AG04450 (cell line): ENCODE measurements at regions not wholly inside any gene's neighbourhood (a gene's known extent, or its start where the extent isn't known, plus 50 kb on each side); places are given as distances from the start of the nearest gene placed in this dataset.

ENCODE experiments used
- CTCF ChIA-PET: fragments of 300-600, 350-600 bp; formaldehyde crosslinking; extraction: SDS; loops from one replicate; lab custom pipeline; 2022; ENCODE audit warnings: antibody characterized with exemption, inconsistent platforms; lab: Charles Lee
- POLR2A ChIA-PET: fragments of 350-600 bp; formaldehyde crosslinking; extraction: SDS; loops from one replicate; lab custom pipeline; 2021; ENCODE audit warnings: antibody characterized with exemption, inconsistent platforms; lab: Yijun Ruan, JAX
- DNase-seq: peaks from one replicate; pipeline ENCODE4 v3.0.0-alpha.2; 2011; ENCODE audit warnings: low read depth, low spot score
- H3K27ac ChIP-seq: one replicate; pipeline ENCODE4 v1.5.1; 2012; ENCODE audit warnings: low read depth, low read length, control low read depth
- H3K27me3 ChIP-seq: one replicate; pipeline ENCODE4 v1.6.0; 2012; ENCODE audit warnings: low read length; ENCODE audit not compliant: control insufficient read depth, insufficient read depth
- H3K4me3 ChIP-seq: 2 replicates; pipeline ENCODE4 v1.5.1; 2011; ENCODE audit warnings: mild to moderate bottlenecking, low read depth, low read length, control low read depth
- H3K9me3 ChIP-seq: 2 replicates; pipeline ENCODE4 v1.5.1; 2012; ENCODE audit warnings: low read length; ENCODE audit not compliant: control insufficient read depth, insufficient read depth
- CTCF ChIP-seq: IDR thresholded peaks from 2 replicates; pipeline ENCODE4 v1.5.1; 2011; ENCODE audit warnings: low read depth, low read length, control low read depth, inconsistent platforms

- H3K27ac ChIP-seq = no peak overlapping the region
- ChIA-PET CTCF (interaction anchor here (0.5 to 9.2 kb wide), 6 partner anchors 10 to 477 kb away, joined by 3 to 418 read pairs (median 22); no protein-coding TSS in a partner anchor), POLR2A (no interaction called here)
- TF ChIP-seq CTCF = no peak
- H3K9me3 ChIP-seq = no peaks in the 10 kb centered on the region
- no peak for DNase-seq
- H3K27me3 ChIP-seq = peaks cover 28% of the 10 kb centered on the region
- H3K4me3 ChIP-seq = no peak overlapping the region
Observed at GRCh38 chr2:41851554-41851953, 196.3 kb upstream of the PKDCC start.

DNA sequence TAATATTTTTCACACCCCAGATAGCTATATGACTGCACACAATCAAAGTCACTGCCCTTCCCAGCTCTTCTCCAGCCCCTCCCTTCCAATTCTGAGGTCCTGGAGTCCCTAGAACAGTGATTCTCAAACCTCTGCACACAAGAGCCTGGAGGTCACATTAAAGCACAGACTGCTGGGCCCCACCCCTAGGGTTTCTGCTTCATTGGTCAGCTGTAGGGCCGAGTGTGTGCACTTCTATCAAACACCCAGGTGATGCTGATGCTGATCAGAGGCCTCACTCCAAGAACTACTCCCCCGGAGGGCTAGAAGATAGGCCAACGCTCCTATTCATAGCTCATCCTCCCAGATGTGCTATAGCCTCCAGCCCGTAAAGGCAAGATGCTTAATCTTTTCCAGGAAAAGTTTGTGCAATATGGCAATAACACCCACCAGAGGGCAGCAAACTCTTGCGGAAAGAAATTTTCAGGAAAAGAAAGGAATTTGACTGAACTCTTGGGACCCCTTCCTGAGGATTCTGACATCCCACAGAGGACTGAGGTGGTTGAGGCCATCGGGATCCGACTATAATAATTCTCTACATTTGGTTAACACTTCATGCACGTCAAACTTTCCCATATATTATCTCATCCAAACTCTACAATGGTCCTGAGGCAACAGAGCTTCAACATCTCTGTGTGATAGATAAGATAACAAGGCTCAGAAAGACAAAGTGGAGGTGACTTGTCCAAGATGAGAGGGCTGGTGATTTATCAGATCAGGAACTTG lies 194.2 kb upstream of the PKDCC start:
- CTCF ChIA-PET = interaction anchor here (0.6 to 9.2 kb wide), 51 partner anchors 8 to 810 kb away, joined by 3 to 418 read pairs (median 3); partner anchors contain the start of gene PKDCC
- Histone ChIP-seq H3K9me3 (no peaks in the 10 kb centered on the region), H3K27ac (peak overlapping the region; percentile 25), H3K4me3 (no peak overlapping the region), H3K27me3 (peaks cover 16% of the 10 kb centered on the region)
- TF ChIP-seq CTCF = peak; percentile 78
- peak; percentile 39 for DNase-seq
- POLR2A ChIA-PET = interaction anchor here (0.7 kb wide), 1 partner anchor 230 kb away, joined by 4 read pairs; no protein-coding TSS in a partner anchor

DNA sequence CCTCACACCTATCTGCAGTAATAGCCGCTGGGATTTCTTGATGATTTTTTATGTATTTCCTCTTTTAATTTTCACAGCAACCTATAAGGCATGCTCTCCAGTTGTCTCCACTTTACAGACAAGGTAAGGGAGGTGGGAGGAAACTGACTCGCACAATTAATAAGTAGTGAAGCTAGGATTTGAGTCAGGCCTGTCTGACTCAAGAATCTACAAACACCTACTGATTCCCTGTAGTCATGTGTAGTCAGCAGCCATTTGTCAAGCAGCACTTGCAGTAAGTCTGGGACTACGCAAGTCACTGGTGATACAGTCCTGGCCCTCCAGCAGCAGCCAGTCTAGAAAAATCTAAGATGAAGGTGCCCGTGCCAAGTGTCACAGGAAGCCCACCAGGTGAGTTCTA lies 193.6 kb upstream of the PKDCC start:
- Histone ChIP-seq H3K4me3 (no peak overlapping the region), H3K9me3 (no peaks in the 10 kb centered on the region), H3K27ac (no peak overlapping the region), H3K27me3 (peaks cover 15% of the 10 kb centered on the region)
- DNase-seq = no peak
- TF ChIP-seq CTCF = no peak
- POLR2A ChIA-PET = no interaction called here
- CTCF ChIA-PET = interaction anchor here (0.6 to 9.2 kb wide), 29 partner anchors 10 to 810 kb away, joined by 3 to 418 read pairs (median 4); partner anchors contain the start of gene PKDCC

DNA sequence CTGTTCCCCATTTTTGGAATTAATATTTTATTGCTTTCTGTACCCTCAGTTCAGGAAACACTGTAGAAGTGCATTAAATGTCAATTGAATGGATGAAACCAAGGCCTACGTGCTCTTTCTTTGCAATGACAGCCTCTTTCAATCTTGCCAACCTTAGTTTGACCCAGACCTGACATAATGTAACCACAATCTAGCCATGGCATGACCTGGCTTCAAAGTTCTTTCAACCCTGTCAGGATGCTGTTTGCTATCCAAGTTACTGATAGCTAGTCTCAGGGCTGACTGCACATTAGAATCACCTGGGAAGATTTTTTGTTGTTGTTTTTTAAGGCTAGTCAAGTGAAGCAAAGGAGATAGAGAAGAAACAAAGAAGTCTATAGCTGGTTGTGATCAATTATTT lies 190.9 kb upstream of the PKDCC start:
- no peak for DNase-seq
- H3K27ac ChIP-seq = no peak overlapping the region
- ChIA-PET CTCF (interaction anchor here (1.1 to 9.2 kb wide), 4 partner anchors 11 to 239 kb away, joined by 3 to 418 read pairs (median 16); no protein-coding TSS in a partner anchor), POLR2A (interaction anchor here (1.0 kb wide), 1 partner anchor 49 kb away, joined by 4 read pairs; no protein-coding TSS in a partner anchor)
- H3K9me3 ChIP-seq = no peaks in the 10 kb centered on the region
- no peak for TF ChIP-seq CTCF
- no peaks in the 10 kb centered on the region for H3K27me3 ChIP-seq
- no peak overlapping the region for H3K4me3 ChIP-seq
